Nephron progenitor cell (in vitro differentiated cells): ENCODE measurements at regions not wholly inside any gene's neighbourhood (a gene's known extent, or its start where the extent isn't known, plus 50 kb on each side); places are given as distances from the start of the nearest gene placed in this dataset.

ENCODE experiments used
- DNase-seq: peaks from one replicate; pipeline ENCODE4 v3.0.0; 2021
- H3K27ac Mint-ChIP-seq: 2 replicates; pipeline ENCODE4 v1.8.0; 2021; ENCODE audit warnings: mild to moderate bottlenecking, moderate library complexity, mixed read lengths
- H3K27me3 Mint-ChIP-seq: 2 replicates; pipeline ENCODE4 v1.8.0; 2021; ENCODE audit warnings: mild to moderate bottlenecking, low read depth, mixed read lengths; ENCODE audit not compliant: poor library complexity
- H3K36me3 Mint-ChIP-seq: 2 replicates; pipeline ENCODE4 v1.8.0; 2021; ENCODE audit warnings: low read depth, mixed read lengths
- H3K4me1 Mint-ChIP-seq: 2 replicates; pipeline ENCODE4 v1.8.0; 2021; ENCODE audit warnings: mixed read lengths
- H3K4me3 Mint-ChIP-seq: 2 replicates; pipeline ENCODE4 v1.8.0; 2021; ENCODE audit warnings: mild to moderate bottlenecking, moderate library complexity, mixed read lengths
- H3K9me3 Mint-ChIP-seq: 2 replicates; pipeline ENCODE4 v1.8.0; 2021; ENCODE audit warnings: mild to moderate bottlenecking, moderate library complexity, mixed read lengths
- CTCF ChIP-seq: fragments of 200-600 bp; sonication (generic); IDR thresholded peaks from 2 replicates; pipeline ENCODE4 v1.5.0; 2021; ENCODE audit warnings: antibody characterized with exemption

GRCh38 chr1:243950166-243950565 lies 100.1 kb upstream of the AKT3 start:
- Mint-ChIP-seq H3K4me1 (peaks cover 30% of the 10 kb centered on the region), H3K4me3 (no peak overlapping the region), H3K9me3 (no peaks in the 10 kb centered on the region), H3K27ac (no peak overlapping the region), H3K36me3 (no peaks in the 10 kb centered on the region), H3K27me3 (peaks cover 5% of the 10 kb centered on the region)
- TF ChIP-seq CTCF: no peak
- DNase-seq: no peak

GRCh38 chr1:243946946-243947345 lies 96.9 kb upstream of the AKT3 start:
- H3K36me3 Mint-ChIP-seq: no peaks in the 10 kb centered on the region
- peaks cover 10% of the 10 kb centered on the region for H3K27me3 Mint-ChIP-seq
- no peak overlapping the region for H3K27ac Mint-ChIP-seq
- H3K9me3 Mint-ChIP-seq: no peaks in the 10 kb centered on the region
- peaks cover 24% of the 10 kb centered on the region for H3K4me1 Mint-ChIP-seq
- H3K4me3 Mint-ChIP-seq: no peak overlapping the region
- DNase-seq: no peak
- peak; percentile 38 for TF ChIP-seq CTCF

- peaks cover 18% of the 10 kb centered on the region for H3K4me1 Mint-ChIP-seq
- no peak overlapping the region for H3K27ac Mint-ChIP-seq
- DNase-seq: no peak
- no peaks in the 10 kb centered on the region for H3K36me3 Mint-ChIP-seq
- peaks cover 13% of the 10 kb centered on the region for H3K27me3 Mint-ChIP-seq
- H3K4me3 Mint-ChIP-seq: no peak overlapping the region
- H3K9me3 Mint-ChIP-seq: no peaks in the 10 kb centered on the region
- TF ChIP-seq CTCF: no peak
Measured at GRCh38 chr1:243946253-243946652, 96.2 kb upstream of the AKT3 start.

GRCh38 chr1:243945727-243946126 lies 95.7 kb upstream of the AKT3 start:
- H3K27me3 Mint-ChIP-seq: peaks cover 13% of the 10 kb centered on the region
- H3K36me3 Mint-ChIP-seq: no peaks in the 10 kb centered on the region
- H3K27ac Mint-ChIP-seq: no peak overlapping the region
- peaks cover 13% of the 10 kb centered on the region for H3K4me1 Mint-ChIP-seq
- TF ChIP-seq CTCF: no peak
- DNase-seq: no peak
- no peaks in the 10 kb centered on the region for H3K9me3 Mint-ChIP-seq
- H3K4me3 Mint-ChIP-seq: no peak overlapping the region

- peaks cover 13% of the 10 kb centered on the region for H3K27me3 Mint-ChIP-seq
- peak; percentile 51 for DNase-seq
- no peak overlapping the region for H3K4me3 Mint-ChIP-seq
- peaks cover 8% of the 10 kb centered on the region for H3K4me1 Mint-ChIP-seq
- H3K27ac Mint-ChIP-seq: no peak overlapping the region
- no peaks in the 10 kb centered on the region for H3K36me3 Mint-ChIP-seq
- no peak for TF ChIP-seq CTCF
- no peaks in the 10 kb centered on the region for H3K9me3 Mint-ChIP-seq
Measured at GRCh38 chr1:243944429-243945160, 94.6 kb upstream of the AKT3 start.
